ENCODE measurements at regions not wholly inside any gene's neighbourhood (a gene's known extent, or its start where the extent isn't known, plus 50 kb on each side); places are given as distances from the start of the nearest gene placed in this dataset.

GRCh38 chr18:40355726-40356125 is 1599.3 kb upstream of the PIK3C3 start (continued):
- TF ChIP-seq RFX5 (IDR thresholded peaks at IDR 0.05; ENCODE audit: borderline replicate concordance, low read depth, low read length) (no peak), CREB1 (IDR thresholded peaks at IDR 0.05) (no peak), TBP (IDR thresholded peaks at IDR 0.05; ENCODE audit: low read depth, low read length) (no peak), CBX5 (IDR thresholded peaks at IDR 0.05; ENCODE audit: low read depth, low read length) (no peak), SP1 (IDR thresholded peaks at IDR 0.05; ENCODE audit: low read depth, low read length) (no peak), SIN3A (conservative IDR thresholded peaks at IDR 0.05 in 1 of 2, IDR thresholded peaks at IDR 0.05 in 1 of 2; ENCODE audit: low read depth in 1 of 2, low read length in 2 of 2) (no peak), CHD1 (IDR thresholded peaks at IDR 0.05; ENCODE audit: low read depth, low read length) (no peak)
- TF ChIP-seq, protein P1, sequence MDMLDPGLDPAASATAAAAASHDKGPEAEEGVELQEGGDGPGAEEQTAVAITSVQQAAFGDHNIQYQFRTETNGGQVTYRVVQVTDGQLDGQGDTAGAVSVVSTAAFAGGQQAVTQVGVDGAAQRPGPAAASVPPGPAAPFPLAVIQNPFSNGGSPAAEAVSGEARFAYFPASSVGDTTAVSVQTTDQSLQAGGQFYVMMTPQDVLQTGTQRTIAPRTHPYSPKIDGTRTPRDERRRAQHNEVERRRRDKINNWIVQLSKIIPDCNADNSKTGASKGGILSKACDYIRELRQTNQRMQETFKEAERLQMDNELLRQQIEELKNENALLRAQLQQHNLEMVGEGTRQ (IDR thresholded peaks at IDR 0.05; ENCODE audit: low read length) = no peak

Data from H1 (cell line).